ENCODE measurements at regions not wholly inside any gene's neighbourhood (a gene's known extent, or its start where the extent isn't known, plus 50 kb on each side); places are given as distances from the start of the nearest gene placed in this dataset.

GRCh38 chr7:79723833-79724618 lies 270.6 kb upstream of the MAGI2 start:
- Histone ChIP-seq H3K79me2 (ENCODE audit: insufficient read depth) (no peaks in the 10 kb centered on the region), H3K4me2 (ENCODE audit: unreplicated experiment) (no peak overlapping the region), H3K27ac (no peak overlapping the region), H3K36me3 (ENCODE audit: low read depth) (no peaks in the 10 kb centered on the region), H2AFZ (peak overlapping the region; percentile 20; the same call in 1 of the 2 replicates), H4K20me1 (ENCODE audit: insufficient read depth) (no peaks in the 10 kb centered on the region), H3K9ac (no peak overlapping the region), H3K4me1 (ENCODE audit: insufficient read depth) (no peaks in the 10 kb centered on the region), H3K4me3 (no peak overlapping the region), H3K9me2 (ENCODE audit: insufficient read depth) (no peaks in the 10 kb centered on the region), H3F3A (ENCODE audit: insufficient read depth) (no peaks in the 10 kb centered on the region), H3K27me3 (replicated peaks; ENCODE audit: insufficient read depth) (no peaks in the 10 kb centered on the region), H3K9me3 (ENCODE audit: low read depth) (no peaks in the 10 kb centered on the region)
- TF ChIP-seq EZH2phosphoT487 (IDR thresholded peaks at IDR 0.05; ENCODE audit: insufficient read depth, low read depth) (no peak), EZH2 (IDR thresholded peaks at IDR 0.05; ENCODE audit: insufficient read depth, poor library complexity, severe bottlenecking) (no peak)
- in situ Hi-C loops (cut with MboI): no loop called here
- 33 to 40% methylated on average over 6 of the region's 6 CpGs for WGBS, 2 experiments (ENCODE audit: low coverage in 1 of 2, low lambda C conversion rate in 2 of 2, missing lambda C conversion rate in 2 of 2)
- no peak for DNase-seq

- Histone ChIP-seq H3K9me2 (ENCODE audit: insufficient read depth) (no peaks in the 10 kb centered on the region), H3K4me1 (ENCODE audit: insufficient read depth) (no peaks in the 10 kb centered on the region), H3K36me3 (ENCODE audit: low read depth) (no peaks in the 10 kb centered on the region), H3K79me2 (ENCODE audit: insufficient read depth) (no peaks in the 10 kb centered on the region), H2AFZ (no peak overlapping the region), H3F3A (ENCODE audit: insufficient read depth) (no peaks in the 10 kb centered on the region), H3K9me3 (ENCODE audit: low read depth) (no peaks in the 10 kb centered on the region), H3K27ac (no peak overlapping the region), H3K27me3 (replicated peaks; ENCODE audit: insufficient read depth) (no peaks in the 10 kb centered on the region), H3K4me3 (no peak overlapping the region), H3K4me2 (ENCODE audit: unreplicated experiment) (no peak overlapping the region), H3K9ac (no peak overlapping the region), H4K20me1 (ENCODE audit: insufficient read depth) (no peaks in the 10 kb centered on the region)
- TF ChIP-seq EZH2phosphoT487 (IDR thresholded peaks at IDR 0.05; ENCODE audit: insufficient read depth, low read depth) (no peak), EZH2 (IDR thresholded peaks at IDR 0.05; ENCODE audit: insufficient read depth, poor library complexity, severe bottlenecking) (no peak)
- in situ Hi-C loops (cut with MboI): no loop called here
- DNase-seq: no peak
Measured at GRCh38 chr7:79722217-79722616, 268.8 kb upstream of the MAGI2 start.

GRCh38 chr7:79719216-79719615 lies 265.7 kb upstream of the MAGI2 start:
- WGBS, 2 experiments (ENCODE audit: low coverage in 1 of 2, low lambda C conversion rate in 2 of 2, missing lambda C conversion rate in 2 of 2): 59 to 70% methylated on average over 3 of the region's 3 CpGs
- no peak for TF ChIP-seq EZH2phosphoT487 (IDR thresholded peaks at IDR 0.05; ENCODE audit: insufficient read depth, low read depth)
- TF ChIP-seq EZH2 (IDR thresholded peaks at IDR 0.05; ENCODE audit: insufficient read depth, poor library complexity, severe bottlenecking): no peak
- no peak overlapping the region for H2AFZ ChIP-seq

GRCh38 chr7:79716329-79716728 lies 262.9 kb upstream of the MAGI2 start:
- no peaks in the 10 kb centered on the region for H3K79me2 ChIP-seq (ENCODE audit: insufficient read depth)
- H3K9ac ChIP-seq: no peak overlapping the region
- H3K36me3 ChIP-seq (ENCODE audit: low read depth): no peaks in the 10 kb centered on the region
- H2AFZ ChIP-seq: no peak overlapping the region
- no peak for TF ChIP-seq EZH2phosphoT487 (IDR thresholded peaks at IDR 0.05; ENCODE audit: insufficient read depth, low read depth)
- no peak for TF ChIP-seq EZH2 (IDR thresholded peaks at IDR 0.05; ENCODE audit: insufficient read depth, poor library complexity, severe bottlenecking)
- no peak for DNase-seq
- in situ Hi-C loops (cut with MboI): no loop called here
- H3K4me2 ChIP-seq (ENCODE audit: unreplicated experiment): no peak overlapping the region
- no peaks in the 10 kb centered on the region for H3K9me2 ChIP-seq (ENCODE audit: insufficient read depth)
- no peak overlapping the region for H3K27ac ChIP-seq
- no peak overlapping the region for H3K4me3 ChIP-seq
- H3K9me3 ChIP-seq (ENCODE audit: low read depth): no peaks in the 10 kb centered on the region
- H3F3A ChIP-seq (ENCODE audit: insufficient read depth): no peaks in the 10 kb centered on the region
- H3K27me3 ChIP-seq (replicated peaks; ENCODE audit: insufficient read depth): no peaks in the 10 kb centered on the region
- H4K20me1 ChIP-seq (ENCODE audit: insufficient read depth): no peaks in the 10 kb centered on the region
- WGBS, 2 experiments (ENCODE audit: low coverage in 1 of 2, low lambda C conversion rate in 2 of 2, missing lambda C conversion rate in 2 of 2): 92 to 97% methylated on average over 2 of the region's 2 CpGs
- peaks cover 5% of the 10 kb centered on the region for H3K4me1 ChIP-seq (ENCODE audit: insufficient read depth)

More at GRCh38 chr7:79719216-79719615, 265.7 kb upstream of the MAGI2 start:
- H3K4me2 ChIP-seq (ENCODE audit: unreplicated experiment): no peak overlapping the region
- no peak for DNase-seq
- H3K4me3 ChIP-seq: no peak overlapping the region
- no peak overlapping the region for H3K9ac ChIP-seq
- in situ Hi-C loops (cut with MboI): no loop called here
- no peak overlapping the region for H3K27ac ChIP-seq
- no peaks in the 10 kb centered on the region for H3K4me1 ChIP-seq (ENCODE audit: insufficient read depth)
- no peaks in the 10 kb centered on the region for H3K9me3 ChIP-seq (ENCODE audit: low read depth)
- no peaks in the 10 kb centered on the region for H3F3A ChIP-seq (ENCODE audit: insufficient read depth)
- H3K27me3 ChIP-seq (replicated peaks; ENCODE audit: insufficient read depth): no peaks in the 10 kb centered on the region
- H3K9me2 ChIP-seq (ENCODE audit: insufficient read depth): no peaks in the 10 kb centered on the region
- H3K79me2 ChIP-seq (ENCODE audit: insufficient read depth): no peaks in the 10 kb centered on the region
- no peaks in the 10 kb centered on the region for H3K36me3 ChIP-seq (ENCODE audit: low read depth)
- H4K20me1 ChIP-seq (ENCODE audit: insufficient read depth): no peaks in the 10 kb centered on the region

Data from GM23248 (cell line).